WTC11 (cell line): ENCODE measurements at regions not wholly inside any gene's neighbourhood (a gene's known extent, or its start where the extent isn't known, plus 50 kb on each side); places are given as distances from the start of the nearest gene placed in this dataset.

Experiments
- ATAC-seq: fragments of 200-7000 bp; cut with Tn5 transposase; 2 replicates; pipeline ENCODE4 v1.10.0; 2021; ENCODE audit warnings: mild to moderate bottlenecking, moderate library complexity
- CTCF ChIA-PET: fragments of 300-600 bp; sonication (Branson Sonifier 250); formaldehyde crosslinking; loops from one replicate; lab custom pipeline; 2021; ENCODE audit warnings: antibody characterized with exemption; lab: Charles Lee
- POLR2A ChIA-PET: fragments of 350-600 bp; sonication (Branson Sonifier 250); formaldehyde crosslinking; loops from one replicate; lab custom pipeline; 2021; ENCODE audit warnings: antibody characterized with exemption; lab: Charles Lee
- DNase-seq: peaks from one replicate; pipeline ENCODE4 v3.0.0; 2021; ENCODE audit warnings: low spot score
- H3K27ac Mint-ChIP-seq: 2 replicates; pipeline ENCODE4 v1.8.0; 2021; ENCODE audit warnings: mixed read lengths
- H3K27me3 Mint-ChIP-seq: 2 replicates; pipeline ENCODE4 v1.8.0; 2021; ENCODE audit warnings: low read depth, mild to moderate bottlenecking, moderate library complexity, mixed read lengths
- H3K36me3 Mint-ChIP-seq: 2 replicates; pipeline ENCODE4 v1.8.0; 2021; ENCODE audit warnings: mixed read lengths
- H3K4me1 Mint-ChIP-seq: 2 replicates; pipeline ENCODE4 v1.8.0; 2022; ENCODE audit warnings: mixed read lengths
- H3K4me3 Mint-ChIP-seq: 2 replicates; pipeline ENCODE4 v1.8.0; 2021; ENCODE audit warnings: mild to moderate bottlenecking, moderate library complexity, mixed read lengths
- H3K9me3 Mint-ChIP-seq: 2 replicates; pipeline ENCODE4 v1.8.0; 2021; ENCODE audit warnings: mixed read lengths
- CBFB ChIP-seq: sonication (generic); formaldehyde crosslinking; IDR thresholded peaks from 2 replicates; pipeline ENCODE4 v1.8.1; 2022; ENCODE audit warnings: mild to moderate bottlenecking, low read depth, missing genetic modification reagents
- EMX1 ChIP-seq: fragments of 250-450 bp; sonication (Bioruptor Pico); IDR thresholded peaks from 2 replicates; pipeline ENCODE4 v1.8.0; 2021; ENCODE audit warnings: mild to moderate bottlenecking
- FOXK1 ChIP-seq: sonication (generic); formaldehyde crosslinking; IDR thresholded peaks from 2 replicates; pipeline ENCODE4 v1.8.0; 2022; ENCODE audit warnings: mild to moderate bottlenecking, moderate library complexity, missing genetic modification reagents
- FOXP1 ChIP-seq: sonication (generic); formaldehyde crosslinking; IDR thresholded peaks from 2 replicates; pipeline ENCODE4 v1.8.0; 2022; ENCODE audit warnings: missing genetic modification reagents, mild to moderate bottlenecking, moderate library complexity, borderline replicate concordance
- KAT7 ChIP-seq: sonication (generic); formaldehyde crosslinking; IDR thresholded peaks from 2 replicates; pipeline ENCODE4 v1.8.1; 2023; ENCODE audit warnings: missing genetic modification reagents, mild to moderate bottlenecking, borderline replicate concordance
- MXD4 ChIP-seq: fragments of 250-450 bp; sonication (Bioruptor Pico); IDR thresholded peaks from 2 replicates; pipeline ENCODE4 v1.8.0; 2021; ENCODE audit warnings: mild to moderate bottlenecking, moderate library complexity, borderline replicate concordance
- MYBL2 ChIP-seq: sonication (generic); formaldehyde crosslinking; IDR thresholded peaks from 2 replicates; pipeline ENCODE4 v1.8.1; 2023; ENCODE audit warnings: mild to moderate bottlenecking, moderate library complexity, missing genetic modification reagents
- OVOL2 ChIP-seq: fragments of 250-450 bp; sonication (Bioruptor Pico); IDR thresholded peaks from 2 replicates; pipeline ENCODE4 v1.9.0; 2021; ENCODE audit warnings: mild to moderate bottlenecking, borderline replicate concordance
- PRRX2 ChIP-seq: fragments of 250-450 bp; sonication (Bioruptor Pico); IDR thresholded peaks from 2 replicates; pipeline ENCODE4 v1.8.0; 2021; ENCODE audit warnings: mild to moderate bottlenecking
- RELA ChIP-seq: sonication (generic); formaldehyde crosslinking; IDR thresholded peaks from 2 replicates; pipeline ENCODE4 v1.8.1; 2022; ENCODE audit warnings: missing genetic modification reagents, mild to moderate bottlenecking, borderline replicate concordance
- TCF7 ChIP-seq: sonication (generic); formaldehyde crosslinking; IDR thresholded peaks from 2 replicates; pipeline ENCODE4 v1.8.0; 2022; ENCODE audit warnings: mild to moderate bottlenecking, low read depth, missing genetic modification reagents, moderate library complexity
- TEAD1 ChIP-seq: sonication (generic); formaldehyde crosslinking; IDR thresholded peaks from 2 replicates; pipeline ENCODE4 v1.8.0; 2022; ENCODE audit warnings: mild to moderate bottlenecking, missing genetic modification reagents
- ZNF138 ChIP-seq: sonication (generic); formaldehyde crosslinking; conservative IDR thresholded peaks from 2 replicates; pipeline ENCODE4 v1.8.1; 2022; ENCODE audit warnings: mild to moderate bottlenecking, moderate library complexity, missing genetic modification reagents
- ZNF263 ChIP-seq: sonication (generic); formaldehyde crosslinking; IDR thresholded peaks from 2 replicates; pipeline ENCODE4 v1.8.1; 2022; ENCODE audit warnings: low read depth, mild to moderate bottlenecking, moderate library complexity, missing genetic modification reagents
- ZNF396 ChIP-seq: fragments of 250-450 bp; sonication (Bioruptor Pico); IDR thresholded peaks from 2 replicates; pipeline ENCODE4 v1.8.0; 2021; ENCODE audit warnings: mild to moderate bottlenecking, moderate library complexity, borderline replicate concordance
- ZNF423 ChIP-seq: fragments of 250-450 bp; sonication (Bioruptor Pico); IDR thresholded peaks from 2 replicates; pipeline ENCODE4 v2.1.2; 2022; ENCODE audit warnings: mild to moderate bottlenecking, moderate library complexity
- TF ChIP-seq, protein P1 (sequence below): sonication (generic); formaldehyde crosslinking; IDR thresholded peaks from 2 replicates; pipeline ENCODE4 v1.8.0; 2022; ENCODE audit warnings: mild to moderate bottlenecking, missing genetic modification reagents
- TF ChIP-seq, protein P2 (sequence below): sonication (generic); formaldehyde crosslinking; IDR thresholded peaks from 2 replicates; pipeline ENCODE4 v1.8.1; 2023; ENCODE audit warnings: mild to moderate bottlenecking, moderate library complexity, missing genetic modification reagents

GRCh38 chr3:194780706-194781105 is 95.0 kb downstream of the FAM43A start:
- ATAC-seq (no peak), DNase-seq (no peak)
- no peak overlapping the region for H3K4me3 Mint-ChIP-seq
- H3K9me3 Mint-ChIP-seq = peaks cover 30% of the 10 kb centered on the region
- H3K27ac Mint-ChIP-seq = no peak overlapping the region
- peaks cover 9% of the 10 kb centered on the region for H3K4me1 Mint-ChIP-seq
- ChIA-PET POLR2A (no interaction called here), CTCF (no interaction called here)
- peaks cover 4% of the 10 kb centered on the region for H3K27me3 Mint-ChIP-seq
- no peak for TF ChIP-seq FOXK1 (CRISPR knock-in tag)
- H3K36me3 Mint-ChIP-seq = no peaks in the 10 kb centered on the region

GRCh38 chr3:194781617-194782016 is 95.9 kb downstream of the FAM43A start:
- ChIA-PET CTCF (no interaction called here), POLR2A (no interaction called here)
- peaks cover 30% of the 10 kb centered on the region for H3K9me3 Mint-ChIP-seq
- no peak for DNase-seq
- H3K4me3 Mint-ChIP-seq = no peak overlapping the region
- peaks cover 4% of the 10 kb centered on the region for H3K27me3 Mint-ChIP-seq
- ATAC-seq = no peak
- no peaks in the 10 kb centered on the region for H3K36me3 Mint-ChIP-seq
- H3K27ac Mint-ChIP-seq = no peak overlapping the region
- TF ChIP-seq OVOL2 (CRISPR knock-in tag) = no peak
- H3K4me1 Mint-ChIP-seq = peaks cover 9% of the 10 kb centered on the region

GRCh38 chr3:194782698-194783404 is 97.2 kb downstream of the FAM43A start:
- DNase-seq (no peak), ATAC-seq (no peak)
- POLR2A ChIA-PET = no interaction called here

DNA sequence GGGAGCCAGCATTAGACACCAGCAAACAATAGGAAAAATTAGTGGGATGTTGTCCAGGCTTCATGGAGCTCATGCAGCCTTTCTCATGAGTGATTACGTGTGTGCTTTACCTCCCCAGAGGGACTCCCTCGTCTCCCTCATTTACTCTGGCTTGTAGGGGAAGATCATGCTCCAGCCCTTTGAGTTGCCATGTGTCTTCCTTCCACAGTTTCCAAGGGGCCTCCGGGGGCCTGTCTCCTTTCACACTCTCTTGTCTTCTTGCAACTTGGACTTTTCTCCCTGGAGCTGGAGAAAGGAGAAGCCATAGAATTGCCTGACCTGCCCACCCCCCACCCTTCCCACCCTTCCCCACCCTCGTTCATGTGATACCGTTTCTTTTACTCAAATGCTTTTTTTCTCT is 98.7 kb downstream of the FAM43A start:
- no peaks in the 10 kb centered on the region for H3K36me3 Mint-ChIP-seq
- H3K4me1 Mint-ChIP-seq = no peaks in the 10 kb centered on the region
- DNase-seq (no peak), ATAC-seq (no peak)
- POLR2A ChIA-PET = no interaction called here
- no peak overlapping the region for H3K27ac Mint-ChIP-seq
- H3K9me3 Mint-ChIP-seq = peaks cover 19% of the 10 kb centered on the region
- H3K27me3 Mint-ChIP-seq = no peaks in the 10 kb centered on the region
- no peak overlapping the region for H3K4me3 Mint-ChIP-seq
- CTCF ChIA-PET = no interaction called here
- TF ChIP-seq MXD4 (CRISPR knock-in tag) (no peak), ZNF263 (CRISPR knock-in tag) (no peak), MYBL2 (CRISPR knock-in tag) (no peak)
- TF ChIP-seq, protein P1, sequence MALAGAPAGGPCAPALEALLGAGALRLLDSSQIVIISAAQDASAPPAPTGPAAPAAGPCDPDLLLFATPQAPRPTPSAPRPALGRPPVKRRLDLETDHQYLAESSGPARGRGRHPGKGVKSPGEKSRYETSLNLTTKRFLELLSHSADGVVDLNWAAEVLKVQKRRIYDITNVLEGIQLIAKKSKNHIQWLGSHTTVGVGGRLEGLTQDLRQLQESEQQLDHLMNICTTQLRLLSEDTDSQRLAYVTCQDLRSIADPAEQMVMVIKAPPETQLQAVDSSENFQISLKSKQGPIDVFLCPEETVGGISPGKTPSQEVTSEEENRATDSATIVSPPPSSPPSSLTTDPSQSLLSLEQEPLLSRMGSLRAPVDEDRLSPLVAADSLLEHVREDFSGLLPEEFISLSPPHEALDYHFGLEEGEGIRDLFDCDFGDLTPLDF (CRISPR knock-in tag) = no peak

More at GRCh38 chr3:194782698-194783404, 97.2 kb downstream of the FAM43A start:
- no peaks in the 10 kb centered on the region for H3K36me3 Mint-ChIP-seq
- TF ChIP-seq PRRX2 (CRISPR knock-in tag) (no peak), TCF7 (CRISPR knock-in tag) (no peak), CBFB (CRISPR knock-in tag) (no peak), ZNF423 (CRISPR knock-in tag) (no peak), TEAD1 (CRISPR knock-in tag) (no peak), RELA (CRISPR knock-in tag) (no peak), EMX1 (CRISPR knock-in tag) (no peak), KAT7 (CRISPR knock-in tag) (no peak)
- H3K27ac Mint-ChIP-seq = no peak overlapping the region
- no peaks in the 10 kb centered on the region for H3K27me3 Mint-ChIP-seq
- H3K4me1 Mint-ChIP-seq = peaks cover 5% of the 10 kb centered on the region
- no peak overlapping the region for H3K4me3 Mint-ChIP-seq
- CTCF ChIA-PET = no interaction called here
- peaks cover 30% of the 10 kb centered on the region for H3K9me3 Mint-ChIP-seq

- no peak for DNase-seq
- CTCF ChIA-PET = no interaction called here
- POLR2A ChIA-PET = no interaction called here
- Mint-ChIP-seq H3K36me3 (no peaks in the 10 kb centered on the region), H3K27ac (no peak overlapping the region), H3K4me3 (no peak overlapping the region), H3K9me3 (peaks cover 10% of the 10 kb centered on the region), H3K4me1 (no peaks in the 10 kb centered on the region), H3K27me3 (no peaks in the 10 kb centered on the region)
- ATAC-seq = no peak
- TF ChIP-seq RELA (CRISPR knock-in tag) (no peak), ZNF396 (CRISPR knock-in tag) (no peak), FOXP1 (CRISPR knock-in tag) (no peak), ZNF138 (CRISPR knock-in tag) (no peak), ZNF423 (CRISPR knock-in tag) (no peak)
- TF ChIP-seq, protein P2, sequence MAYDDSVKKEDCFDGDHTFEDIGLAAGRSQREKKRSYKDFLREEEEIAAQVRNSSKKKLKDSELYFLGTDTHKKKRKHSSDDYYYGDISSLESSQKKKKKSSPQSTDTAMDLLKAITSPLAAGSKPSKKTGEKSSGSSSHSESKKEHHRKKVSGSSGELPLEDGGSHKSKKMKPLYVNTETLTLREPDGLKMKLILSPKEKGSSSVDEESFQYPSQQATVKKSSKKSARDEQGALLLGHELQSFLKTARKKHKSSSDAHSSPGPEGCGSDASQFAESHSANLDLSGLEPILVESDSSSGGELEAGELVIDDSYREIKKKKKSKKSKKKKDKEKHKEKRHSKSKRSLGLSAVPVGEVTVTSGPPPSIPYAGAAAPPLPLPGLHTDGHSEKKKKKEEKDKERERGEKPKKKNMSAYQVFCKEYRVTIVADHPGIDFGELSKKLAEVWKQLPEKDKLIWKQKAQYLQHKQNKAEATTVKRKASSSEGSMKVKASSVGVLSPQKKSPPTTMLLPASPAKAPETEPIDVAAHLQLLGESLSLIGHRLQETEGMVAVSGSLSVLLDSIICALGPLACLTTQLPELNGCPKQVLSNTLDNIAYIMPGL (CRISPR knock-in tag) = no peak
Measured at GRCh38 chr3:194785315-194785714, 99.6 kb downstream of the FAM43A start.
